ENCODE measurements at regions not wholly inside any gene's neighbourhood (a gene's known extent, or its start where the extent isn't known, plus 50 kb on each side); places are given as distances from the start of the nearest gene placed in this dataset.

- TF ChIP-seq EP300 (IDR thresholded peaks at IDR 0.05), result no peak
- TF ChIP-seq, protein P1, sequence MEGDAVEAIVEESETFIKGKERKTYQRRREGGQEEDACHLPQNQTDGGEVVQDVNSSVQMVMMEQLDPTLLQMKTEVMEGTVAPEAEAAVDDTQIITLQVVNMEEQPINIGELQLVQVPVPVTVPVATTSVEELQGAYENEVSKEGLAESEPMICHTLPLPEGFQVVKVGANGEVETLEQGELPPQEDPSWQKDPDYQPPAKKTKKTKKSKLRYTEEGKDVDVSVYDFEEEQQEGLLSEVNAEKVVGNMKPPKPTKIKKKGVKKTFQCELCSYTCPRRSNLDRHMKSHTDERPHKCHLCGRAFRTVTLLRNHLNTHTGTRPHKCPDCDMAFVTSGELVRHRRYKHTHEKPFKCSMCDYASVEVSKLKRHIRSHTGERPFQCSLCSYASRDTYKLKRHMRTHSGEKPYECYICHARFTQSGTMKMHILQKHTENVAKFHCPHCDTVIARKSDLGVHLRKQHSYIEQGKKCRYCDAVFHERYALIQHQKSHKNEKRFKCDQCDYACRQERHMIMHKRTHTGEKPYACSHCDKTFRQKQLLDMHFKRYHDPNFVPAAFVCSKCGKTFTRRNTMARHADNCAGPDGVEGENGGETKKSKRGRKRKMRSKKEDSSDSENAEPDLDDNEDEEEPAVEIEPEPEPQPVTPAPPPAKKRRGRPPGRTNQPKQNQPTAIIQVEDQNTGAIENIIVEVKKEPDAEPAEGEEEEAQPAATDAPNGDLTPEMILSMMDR (IDR thresholded peaks at IDR 0.05), result no peak
- no peak for TF ChIP-seq POLR2AphosphoS5 (IDR thresholded peaks at IDR 0.05)
Measured at GRCh38 chr3:66656609-66657008, 155.8 kb upstream of the LRIG1 start.
